PC-3 (cell line): ENCODE measurements at regions not wholly inside any gene's neighbourhood (a gene's known extent, or its start where the extent isn't known, plus 50 kb on each side); places are given as distances from the start of the nearest gene placed in this dataset.

Source experiments
- ATAC-seq: fragments of 200-7000 bp; cut with Tn5 transposase; 2 replicates; pipeline ENCODE4 v1.9.1; 2020; ENCODE audit warnings: mild to moderate bottlenecking, moderate library complexity
- BruUV-seq: library from RNA; stranded (reverse); fragments of 400-500 nt; replicated peaks from 2 replicates; lab custom pipeline; 2021; lab: Mats Ljungman, UMichigan
- CTCF ChIA-PET: fragments of 300-600 bp; sonication (Branson Sonifier 250); formaldehyde crosslinking; loops from one replicate; lab custom pipeline; 2022; ENCODE audit warnings: antibody characterized with exemption; lab: Charles Lee
- POLR2A ChIA-PET: fragments of 300-600 bp; sonication (Branson Sonifier 250); formaldehyde crosslinking; loops from one replicate; lab custom pipeline; 2022; ENCODE audit warnings: antibody characterized with exemption; ENCODE audit not compliant: unreplicated experiment; lab: Charles Lee
- DNase-seq: peaks from one replicate; pipeline ENCODE4 v3.0.0-alpha.2; 2015
- H2AFZ ChIP-seq: fragments of 300-600 bp; sonication (generic); 2 replicates; pipeline ENCODE4 v1.6.0; 2016; ENCODE audit warnings: antibody characterized with exemption, low read length
- H3F3A ChIP-seq: fragments of 300-600 bp; sonication (generic); one replicate; pipeline ENCODE4 v1.6.0; 2017; ENCODE audit warnings: antibody characterized with exemption, low read length, control low read depth, mild to moderate bottlenecking; ENCODE audit not compliant: unreplicated experiment
- H3K27ac ChIP-seq: fragments of 300-600 bp; sonication (generic); 2 replicates; pipeline ENCODE4 v1.5.1; 2016; ENCODE audit warnings: mild to moderate bottlenecking, low read length
- H3K27me3 ChIP-seq: fragments of 300-600 bp; sonication (generic); 2 replicates; pipeline ENCODE4 v1.6.1; 2016; ENCODE audit warnings: low read length, mixed read lengths
- H3K36me3 ChIP-seq: fragments of 300-600 bp; sonication (generic); 2 replicates; pipeline ENCODE4 v1.6.1; 2016; ENCODE audit warnings: low read depth, mixed run types, low read length, mixed read lengths
- H3K4me1 ChIP-seq: fragments of 300-600 bp; sonication (generic); 2 replicates; pipeline ENCODE4 v1.5.1; 2016; ENCODE audit warnings: low read length; ENCODE audit not compliant: insufficient read depth
- H3K4me2 ChIP-seq: fragments of 300-600 bp; sonication (generic); 2 replicates; pipeline ENCODE4 v1.6.0; 2016; ENCODE audit warnings: low read length
- H3K4me3 ChIP-seq: fragments of 300-600 bp; sonication (generic); 2 replicates; pipeline ENCODE4 v1.5.1; 2016; ENCODE audit warnings: mild to moderate bottlenecking, low read length, mixed read lengths
- H3K79me2 ChIP-seq: fragments of 300-600 bp; sonication (generic); 2 replicates; pipeline ENCODE4 v1.6.1; 2017; ENCODE audit warnings: low read length, mixed read lengths
- H3K9ac ChIP-seq: fragments of 300-600 bp; sonication (generic); 2 replicates; pipeline ENCODE4 v1.6.0; 2016; ENCODE audit warnings: mild to moderate bottlenecking, low read length
- H3K9me2 ChIP-seq: fragments of 300-600 bp; sonication (generic); replicated peaks from 2 replicates; pipeline ENCODE4 v1.6.1; 2016; ENCODE audit warnings: mixed run types, low read length, mixed read lengths
- H3K9me3 ChIP-seq: fragments of 300-600 bp; sonication (generic); 2 replicates; pipeline ENCODE4 v1.6.1; 2016; ENCODE audit warnings: low read length, mixed read lengths
- H4K20me1 ChIP-seq: fragments of 300-600 bp; sonication (generic); 2 replicates; pipeline ENCODE4 v1.6.1; 2016; ENCODE audit warnings: low read length, mixed read lengths
- CTCF ChIP-seq: fragments of 300-600 bp; sonication (generic); conservative IDR thresholded peaks from 2 replicates; pipeline ENCODE4 v1.5.1; 2017; ENCODE audit warnings: antibody characterized with exemption, low read depth, mild to moderate bottlenecking, low read length
- EZH2 ChIP-seq: fragments of 300-600 bp; sonication (generic); IDR thresholded peaks from one replicate; pipeline ENCODE4 v1.6.1; 2017; ENCODE audit warnings: antibody characterized with exemption, mild to moderate bottlenecking, low read length; ENCODE audit not compliant: unreplicated experiment
- EZH2phosphoT487 ChIP-seq: fragments of 300-600 bp; sonication (generic); IDR thresholded peaks from 2 replicates; pipeline ENCODE4 v1.6.1; 2018; ENCODE audit warnings: mild to moderate bottlenecking, antibody characterized with exemption, low read length, borderline replicate concordance
- intact Hi-C: fragments of 100-400 bp; cut with micrococcal nuclease; formaldehyde crosslinking; loops from 2 replicates; pipeline ENCODE4 v1.9.0; 2023

- Histone ChIP-seq H2AFZ (no peak overlapping the region), H3K4me1 (peaks cover 7% of the 10 kb centered on the region; the same call in 1 of the 2 replicates), H3K9me3 (no peaks in the 10 kb centered on the region), H3K79me2 (no peaks in the 10 kb centered on the region), H3K9ac (no peak overlapping the region), H4K20me1 (no peaks in the 10 kb centered on the region), H3K27me3 (no peaks in the 10 kb centered on the region), H3K9me2 (no peaks in the 10 kb centered on the region), H3K4me2 (no peak overlapping the region), H3K4me3 (no peak overlapping the region), H3F3A (no peaks in the 10 kb centered on the region), H3K36me3 (no peaks in the 10 kb centered on the region), H3K27ac (no peak overlapping the region)
- intact Hi-C loops, result no loop called here
- ChIA-PET POLR2A (no interaction called here), CTCF (no interaction called here)
- DNase-seq (peak; percentile 35), ATAC-seq (no peak)
- no TSS peak for BruUV-seq
- TF ChIP-seq EZH2phosphoT487 (no peak), EZH2 (no peak), CTCF (no peak)
Observed at GRCh38 chr1:106555571-106555970, 500.9 kb upstream of the PRMT6 start.

GRCh38 chr1:106564192-106564591, 492.3 kb upstream of the PRMT6 start:
- Histone ChIP-seq H3K4me1 (no peaks in the 10 kb centered on the region), H3K9me2 (no peaks in the 10 kb centered on the region), H3K9ac (no peak overlapping the region), H3K4me2 (no peak overlapping the region), H3F3A (no peaks in the 10 kb centered on the region), H3K79me2 (no peaks in the 10 kb centered on the region), H3K27me3 (no peaks in the 10 kb centered on the region), H3K36me3 (no peaks in the 10 kb centered on the region), H3K9me3 (no peaks in the 10 kb centered on the region), H3K4me3 (no peak overlapping the region), H3K27ac (no peak overlapping the region), H4K20me1 (no peaks in the 10 kb centered on the region), H2AFZ (no peak overlapping the region)
- CTCF ChIA-PET, result no interaction called here
- TF ChIP-seq CTCF, result no peak
- no peak for TF ChIP-seq EZH2phosphoT487
- no peak for TF ChIP-seq EZH2
- no TSS peak for BruUV-seq
- intact Hi-C loops, result no loop called here
- no peak for ATAC-seq
- no peak for DNase-seq
- POLR2A ChIA-PET, result no interaction called here

DNA sequence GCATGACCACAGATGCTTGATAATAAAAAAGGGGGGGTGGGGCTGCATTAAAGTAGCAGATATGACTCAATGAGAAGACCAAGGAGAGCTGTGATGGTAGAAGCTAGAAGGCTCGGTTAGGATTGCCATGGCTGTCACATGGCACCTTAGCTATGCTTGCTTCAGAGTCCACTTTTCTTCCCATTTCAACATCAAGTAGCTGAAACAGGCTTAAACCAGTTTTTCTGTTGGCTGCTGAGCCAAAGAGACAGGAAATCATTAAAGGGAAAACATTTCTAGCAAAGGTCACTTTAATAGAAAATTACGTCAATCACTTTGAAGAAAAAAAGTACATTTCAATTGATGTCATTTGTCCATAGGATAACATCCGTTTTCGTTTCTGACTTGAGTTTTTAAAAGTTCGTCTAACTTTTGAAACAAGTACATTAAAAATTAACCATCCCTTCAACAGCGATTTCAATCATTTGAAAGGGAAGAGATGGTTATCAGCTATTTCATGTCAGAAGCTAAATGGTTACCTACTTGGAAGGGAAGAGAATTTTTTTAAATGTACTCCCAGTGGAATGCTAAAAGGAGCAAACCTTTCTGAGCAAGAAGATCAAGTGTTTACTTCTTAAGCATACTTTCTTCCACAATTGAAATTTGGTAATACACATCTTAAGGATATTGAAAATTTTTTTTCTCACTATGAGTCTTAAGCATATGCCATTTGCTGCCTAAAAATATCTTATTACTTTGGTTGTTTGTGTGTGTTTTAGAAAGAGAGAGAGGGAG, 488.1 kb upstream of the PRMT6 start:
- H3K27me3 ChIP-seq, result no peaks in the 10 kb centered on the region
- CTCF ChIA-PET, result interaction anchor here (0.6 kb wide), 1 partner anchor 456 kb away, joined by 3 read pairs; no protein-coding TSS in a partner anchor

More for the DNA sequence above, 488.1 kb upstream of the PRMT6 start:
- no peak overlapping the region for H3K9ac ChIP-seq
- H3K79me2 ChIP-seq, result no peaks in the 10 kb centered on the region
- intact Hi-C loops, result no loop called here
- no peaks in the 10 kb centered on the region for H3K9me2 ChIP-seq
- no peak for ATAC-seq
- no peaks in the 10 kb centered on the region for H4K20me1 ChIP-seq
- no peak overlapping the region for H2AFZ ChIP-seq
- H3F3A ChIP-seq, result no peaks in the 10 kb centered on the region
- no peak overlapping the region for H3K4me2 ChIP-seq
- no peak overlapping the region for H3K27ac ChIP-seq
- TF ChIP-seq EZH2 (no peak), EZH2phosphoT487 (no peak), CTCF (no peak)
- POLR2A ChIA-PET, result no interaction called here
- DNase-seq, result no peak
- BruUV-seq, result no TSS peak
- no peaks in the 10 kb centered on the region for H3K4me1 ChIP-seq
- H3K4me3 ChIP-seq, result no peak overlapping the region
- H3K9me3 ChIP-seq, result no peaks in the 10 kb centered on the region
- no peaks in the 10 kb centered on the region for H3K36me3 ChIP-seq
